T-helper 2 cell treated with Interferon-gamma antibody and Interleukin-4, amounts not matched to agents 5 μg/mL and 100 μg/mL, for 36 hours (primary cell): ENCODE measurements at regions not wholly inside any gene's neighbourhood (a gene's known extent, or its start where the extent isn't known, plus 50 kb on each side); places are given as distances from the start of the nearest gene placed in this dataset.

ENCODE experiments used
- DNase-seq: peaks from one replicate; pipeline ENCODE4 v3.0.0; 2021; ENCODE audit warnings: low spot score
- H3K27ac Mint-ChIP-seq: one replicate; pipeline ENCODE4 v1.8.0; 2021; ENCODE audit warnings: mild to moderate bottlenecking, mixed read lengths
- H3K27me3 Mint-ChIP-seq: one replicate; pipeline ENCODE4 v1.8.0; 2021; ENCODE audit warnings: low read depth, mixed read lengths
- H3K36me3 Mint-ChIP-seq: one replicate; pipeline ENCODE4 v1.8.0; 2021; ENCODE audit warnings: low read depth, mixed read lengths
- H3K4me1 Mint-ChIP-seq: one replicate; pipeline ENCODE4 v1.8.0; 2021; ENCODE audit warnings: low read depth, mixed read lengths
- H3K4me3 Mint-ChIP-seq: one replicate; pipeline ENCODE4 v1.8.0; 2022; ENCODE audit warnings: mild to moderate bottlenecking, moderate library complexity, mixed read lengths
- H3K9me3 Mint-ChIP-seq: one replicate; pipeline ENCODE4 v1.8.0; 2021; ENCODE audit warnings: mixed read lengths

DNA sequence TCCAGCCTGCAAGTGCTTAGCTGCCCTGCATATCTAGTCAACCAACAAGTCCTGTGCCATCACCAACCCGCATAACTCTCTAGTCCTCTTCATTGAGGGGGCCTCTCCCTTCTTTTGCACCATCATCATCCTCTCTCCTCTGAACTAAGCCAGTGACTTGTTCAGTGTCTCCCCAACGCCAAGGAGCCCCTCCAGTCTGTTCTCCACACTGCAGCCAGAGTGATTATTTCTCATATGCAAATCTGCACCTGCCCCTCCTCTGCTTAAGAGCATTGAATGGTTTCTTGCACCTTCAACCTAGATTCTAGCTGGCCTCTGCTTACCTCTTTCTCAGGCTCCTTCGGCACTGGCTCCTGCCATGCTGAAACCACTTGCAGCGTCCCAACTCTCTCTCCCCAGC lies 141.8 kb downstream of the FAM161A start:
- no peaks in the 10 kb centered on the region for H3K27me3 Mint-ChIP-seq
- H3K36me3 Mint-ChIP-seq: no peaks in the 10 kb centered on the region
- no peaks in the 10 kb centered on the region for H3K9me3 Mint-ChIP-seq
- peaks cover 5% of the 10 kb centered on the region for H3K4me1 Mint-ChIP-seq
- no peak for DNase-seq
- H3K4me3 Mint-ChIP-seq: no peak overlapping the region
- H3K27ac Mint-ChIP-seq: no peak overlapping the region

DNA sequence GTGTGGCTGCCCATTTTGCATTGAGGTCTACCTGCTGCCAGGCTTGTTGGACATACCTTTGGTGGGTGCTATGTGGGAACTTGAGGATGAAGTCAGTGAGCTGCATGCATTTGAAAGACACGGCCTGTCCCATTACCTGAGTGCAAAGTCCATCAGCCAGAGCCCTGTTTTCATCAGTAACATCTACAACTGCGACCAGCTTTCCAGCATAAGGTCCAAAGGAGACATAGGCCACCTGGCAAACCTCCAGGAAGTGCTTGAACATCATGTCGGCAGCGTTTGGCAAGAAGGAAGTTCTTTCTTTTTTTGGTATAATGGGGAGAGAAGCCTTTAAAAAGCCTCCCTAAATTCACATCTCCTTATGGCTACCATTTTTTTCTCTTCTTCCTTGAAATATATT lies 143.1 kb downstream of the FAM161A start:
- H3K4me3 Mint-ChIP-seq: no peak overlapping the region
- H3K9me3 Mint-ChIP-seq: no peaks in the 10 kb centered on the region
- no peak for DNase-seq
- no peak overlapping the region for H3K27ac Mint-ChIP-seq
- no peaks in the 10 kb centered on the region for H3K27me3 Mint-ChIP-seq
- H3K36me3 Mint-ChIP-seq: no peaks in the 10 kb centered on the region
- peaks cover 5% of the 10 kb centered on the region for H3K4me1 Mint-ChIP-seq

DNA sequence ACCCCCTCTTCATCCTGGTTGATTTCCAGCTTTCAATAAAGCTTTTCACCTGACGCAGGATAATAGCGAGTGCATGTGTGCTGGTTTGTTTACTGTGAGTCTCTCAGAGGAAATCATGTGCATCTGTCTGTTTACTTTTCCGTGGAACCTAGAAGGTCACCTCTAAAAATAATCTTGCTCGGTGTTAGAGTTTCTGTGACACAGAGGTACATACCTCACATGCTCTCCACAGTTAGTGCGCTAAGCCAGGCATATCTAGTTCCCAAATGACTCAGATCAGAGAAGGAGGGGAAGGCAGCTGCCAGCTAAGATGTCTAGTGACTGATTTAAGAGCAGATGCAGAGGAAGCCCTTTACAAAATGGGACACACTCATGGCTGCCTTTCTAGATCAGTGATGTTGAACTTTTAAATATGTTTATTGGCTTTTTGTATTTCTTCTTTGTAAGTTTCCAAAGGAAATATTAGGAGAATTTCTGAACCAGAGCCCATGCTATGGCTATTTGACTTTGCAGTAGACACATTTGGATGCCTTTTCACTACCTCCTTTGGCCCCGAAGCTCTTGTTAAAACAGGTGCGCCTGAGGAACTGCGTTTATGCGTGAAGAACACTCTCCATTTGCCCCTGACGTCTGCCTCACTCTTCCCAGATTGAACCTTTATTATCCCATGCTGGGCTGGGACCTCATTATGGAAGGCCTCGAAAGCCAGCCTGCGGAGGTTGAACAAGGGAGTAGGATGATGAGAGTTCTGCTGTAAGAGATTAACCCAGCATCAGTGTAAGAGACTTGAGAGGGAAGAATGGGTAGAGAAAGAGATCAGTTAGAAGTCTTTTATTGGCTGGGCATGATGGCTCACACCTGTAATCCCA lies 145.6 kb downstream of the FAM161A start:
- H3K36me3 Mint-ChIP-seq: no peaks in the 10 kb centered on the region
- no peak overlapping the region for H3K4me3 Mint-ChIP-seq
- peak overlapping the region; percentile 13 for H3K27ac Mint-ChIP-seq
- H3K4me1 Mint-ChIP-seq: peaks cover 6% of the 10 kb centered on the region
- no peaks in the 10 kb centered on the region for H3K27me3 Mint-ChIP-seq
- peak; percentile 47 for DNase-seq
- H3K9me3 Mint-ChIP-seq: no peaks in the 10 kb centered on the region

DNA sequence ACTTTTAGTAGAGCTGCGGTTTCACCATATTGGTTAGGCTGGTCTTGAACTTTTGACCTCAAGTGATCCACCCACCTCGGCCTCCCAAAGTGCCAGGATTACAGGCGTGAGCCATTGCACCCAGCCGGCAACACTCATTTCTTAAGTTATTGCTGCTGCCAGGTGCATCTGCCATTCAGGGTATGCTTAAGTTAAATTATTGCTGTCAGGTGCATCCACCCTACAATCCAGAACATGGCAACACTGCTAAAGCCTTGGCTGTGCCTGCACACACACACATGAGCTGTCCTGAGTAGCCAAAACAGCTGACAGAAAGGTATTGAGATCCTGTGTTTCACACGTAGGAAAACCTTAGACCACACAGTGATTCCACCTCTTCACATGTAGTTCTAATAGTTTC lies 148.2 kb downstream of the FAM161A start:
- Mint-ChIP-seq H3K36me3 (no peaks in the 10 kb centered on the region), H3K4me1 (peaks cover 6% of the 10 kb centered on the region), H3K9me3 (no peaks in the 10 kb centered on the region), H3K27me3 (no peaks in the 10 kb centered on the region), H3K4me3 (no peak overlapping the region), H3K27ac (no peak overlapping the region)
- no peak for DNase-seq

DNA sequence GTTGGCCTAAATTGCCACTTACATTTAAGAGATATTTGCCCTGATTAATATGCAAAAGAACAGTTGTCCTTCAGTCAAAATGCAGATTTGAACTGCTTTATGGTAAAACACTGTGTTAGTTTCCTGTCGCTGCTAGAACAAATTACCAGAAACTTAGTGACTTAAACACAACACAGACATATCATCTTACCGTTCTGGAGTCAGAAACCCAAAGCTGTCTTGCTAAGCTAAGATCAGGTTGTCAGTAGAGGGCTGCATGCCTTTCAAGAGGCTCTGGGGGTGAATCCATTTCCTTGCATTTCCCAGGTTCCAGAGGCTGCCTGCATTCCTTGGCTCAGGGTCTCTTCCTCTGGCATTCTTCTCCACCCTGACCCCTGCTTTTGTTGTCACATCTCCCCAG lies 149.5 kb downstream of the FAM161A start:
- H3K4me3 Mint-ChIP-seq: no peak overlapping the region
- peaks cover 6% of the 10 kb centered on the region for H3K4me1 Mint-ChIP-seq
- no peaks in the 10 kb centered on the region for H3K27me3 Mint-ChIP-seq
- DNase-seq: no peak
- no peaks in the 10 kb centered on the region for H3K9me3 Mint-ChIP-seq
- H3K36me3 Mint-ChIP-seq: no peaks in the 10 kb centered on the region
- no peak overlapping the region for H3K27ac Mint-ChIP-seq

DNA sequence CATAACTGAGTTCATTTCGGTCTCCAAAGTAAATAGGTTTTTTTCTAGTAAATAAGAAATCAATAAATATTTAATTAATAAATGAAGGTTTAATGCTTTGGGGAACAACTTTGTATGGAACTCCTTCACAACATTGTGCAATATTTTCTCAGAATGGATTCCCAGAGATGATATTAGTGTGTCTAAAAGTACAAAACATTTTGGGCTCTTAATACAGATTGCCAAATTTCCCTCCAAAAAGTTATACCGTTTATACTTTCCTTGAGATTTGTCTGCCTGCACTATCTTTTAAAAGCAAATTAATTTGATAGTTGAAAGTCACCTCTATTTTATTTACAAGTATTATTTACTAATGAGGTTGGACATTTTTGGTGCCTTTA lies 151.8 kb downstream of the FAM161A start:
- H3K27ac Mint-ChIP-seq: no peak overlapping the region
- H3K4me1 Mint-ChIP-seq: peaks cover 2% of the 10 kb centered on the region
- peaks cover 2% of the 10 kb centered on the region for H3K27me3 Mint-ChIP-seq
- H3K36me3 Mint-ChIP-seq: no peaks in the 10 kb centered on the region
- DNase-seq: no peak
- H3K4me3 Mint-ChIP-seq: no peak overlapping the region
- H3K9me3 Mint-ChIP-seq: no peaks in the 10 kb centered on the region

DNA sequence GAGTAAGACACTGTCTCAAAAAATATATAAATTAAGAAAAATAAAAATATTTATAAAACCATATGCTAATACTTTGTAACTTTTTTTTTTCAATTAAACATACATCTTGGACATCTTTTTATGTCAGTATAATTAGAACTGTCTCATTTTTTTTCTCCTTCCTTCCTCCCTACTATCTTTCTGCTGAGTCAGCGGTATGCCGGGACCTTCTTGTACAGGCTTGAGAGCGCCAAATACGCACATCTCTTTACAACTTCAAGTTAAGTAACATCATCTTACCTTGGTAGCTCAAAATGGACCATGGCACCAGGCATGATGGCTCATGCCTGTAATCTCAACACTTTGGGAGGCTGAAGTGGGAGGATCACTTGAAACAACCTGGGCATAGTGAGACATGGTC lies 153.4 kb downstream of the FAM161A start:
- DNase-seq: no peak
- Mint-ChIP-seq H3K4me3 (no peak overlapping the region), H3K9me3 (no peaks in the 10 kb centered on the region), H3K36me3 (no peaks in the 10 kb centered on the region), H3K4me1 (peaks cover 3% of the 10 kb centered on the region), H3K27me3 (peaks cover 2% of the 10 kb centered on the region), H3K27ac (no peak overlapping the region)

DNA sequence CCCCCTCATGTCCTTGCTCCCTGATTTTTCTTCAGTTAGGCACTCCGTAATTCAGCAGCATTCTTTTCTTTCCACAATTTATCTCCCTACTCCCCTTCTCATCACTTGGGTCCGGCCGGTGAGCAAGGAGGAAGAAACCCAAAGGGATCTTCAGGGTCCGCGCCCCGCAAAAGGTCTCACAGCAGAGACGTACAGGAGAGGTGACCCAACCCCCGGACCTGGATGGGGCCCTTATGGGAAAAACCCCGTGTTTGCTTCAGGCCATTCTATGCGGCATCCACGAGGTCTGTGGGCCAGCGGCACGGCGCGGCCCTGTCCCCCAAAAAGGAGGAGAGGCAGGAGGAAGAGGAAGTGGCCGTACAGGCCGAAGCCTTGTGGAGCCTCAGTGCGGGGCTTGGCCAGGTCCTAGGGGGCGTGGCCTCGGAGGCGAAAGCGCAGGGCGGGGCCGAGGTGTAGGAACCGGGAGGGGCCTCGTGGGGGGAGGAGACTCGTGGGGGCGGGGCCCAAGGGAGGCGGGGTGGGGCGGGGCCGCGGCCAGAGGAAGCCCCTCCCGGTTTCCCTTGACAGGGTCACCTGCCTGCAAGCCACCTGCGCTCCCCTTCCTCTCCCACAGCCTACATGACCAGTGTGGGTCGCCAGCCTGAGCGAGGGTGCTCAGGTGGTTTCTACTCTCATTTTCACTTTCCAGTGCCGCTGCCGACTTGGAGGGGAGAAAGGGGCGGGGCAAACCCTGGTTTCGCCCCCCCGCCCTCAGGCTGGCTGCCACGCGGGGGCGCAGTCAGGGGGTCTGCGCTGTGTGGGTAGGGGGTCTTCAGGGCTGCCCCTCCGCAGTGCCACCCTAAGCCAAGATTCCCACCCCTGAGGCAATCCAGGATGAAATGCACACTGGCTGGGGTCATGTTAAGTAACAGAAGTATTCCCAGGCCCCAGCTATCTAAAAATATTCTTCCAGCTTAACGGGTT lies 156.4 kb upstream of the XPO1 start:
- H3K9me3 Mint-ChIP-seq: no peaks in the 10 kb centered on the region

DNA sequence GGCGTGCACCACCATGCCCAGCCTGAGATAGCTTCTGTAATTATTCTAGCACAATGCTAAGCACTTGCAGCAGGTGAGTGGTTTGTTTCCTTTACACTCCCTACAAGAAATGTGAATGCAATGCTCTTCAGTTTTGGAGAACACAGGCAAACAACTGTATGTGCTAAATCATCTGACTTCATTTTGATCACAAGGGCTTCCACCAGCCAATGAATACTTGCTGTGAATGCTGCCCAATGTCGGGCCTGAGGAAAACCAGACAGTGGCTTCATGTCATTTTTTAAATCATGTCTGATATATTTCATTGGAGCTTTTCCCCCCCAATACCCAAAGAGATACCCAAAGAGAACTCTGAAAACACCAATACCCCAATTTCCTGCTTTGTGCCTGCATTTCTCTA lies 155.6 kb upstream of the XPO1 start:
- no peak for DNase-seq
- Mint-ChIP-seq H3K4me1 (peaks cover 16% of the 10 kb centered on the region), H3K9me3 (no peaks in the 10 kb centered on the region), H3K27ac (no peak overlapping the region), H3K36me3 (no peaks in the 10 kb centered on the region), H3K27me3 (peaks cover 2% of the 10 kb centered on the region), H3K4me3 (peak overlapping the region; percentile 85)

More for the DNA sequence above, 156.4 kb upstream of the XPO1 start:
- H3K27ac Mint-ChIP-seq: peak overlapping the region; percentile 86
- H3K36me3 Mint-ChIP-seq: no peaks in the 10 kb centered on the region
- H3K4me3 Mint-ChIP-seq: peak overlapping the region; percentile 85
- DNase-seq: peak; percentile 81
- peaks cover 14% of the 10 kb centered on the region for H3K4me1 Mint-ChIP-seq
- peaks cover 2% of the 10 kb centered on the region for H3K27me3 Mint-ChIP-seq

DNA sequence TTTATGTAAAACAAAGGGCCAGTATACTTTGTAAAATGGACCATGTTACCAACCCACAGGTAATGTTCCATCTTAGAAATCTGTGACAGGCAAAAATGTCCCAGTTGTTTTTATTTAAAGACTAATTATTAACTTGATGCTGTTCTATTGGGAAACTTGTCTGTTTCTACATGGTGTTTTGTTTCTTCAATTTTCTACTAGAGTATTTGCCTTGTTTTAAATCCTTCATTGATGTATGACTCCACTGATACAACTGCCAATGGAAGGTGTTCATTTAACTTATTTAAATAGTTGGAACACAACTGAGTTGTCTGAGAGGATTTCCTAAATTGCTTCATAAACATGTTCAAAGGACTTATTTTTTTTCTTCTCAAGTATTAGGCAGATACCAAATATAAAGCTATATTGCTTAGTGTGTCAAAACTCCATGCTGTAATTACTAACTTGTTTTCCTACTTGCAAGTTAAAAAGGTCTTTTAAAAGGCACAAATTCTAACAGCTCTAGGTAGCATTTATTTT lies 152.0 kb upstream of the XPO1 start:
- H3K9me3 Mint-ChIP-seq: no peaks in the 10 kb centered on the region
- no peaks in the 10 kb centered on the region for H3K36me3 Mint-ChIP-seq
- peaks cover 14% of the 10 kb centered on the region for H3K4me1 Mint-ChIP-seq
- no peak overlapping the region for H3K27ac Mint-ChIP-seq
- no peaks in the 10 kb centered on the region for H3K27me3 Mint-ChIP-seq
- H3K4me3 Mint-ChIP-seq: no peak overlapping the region
- no peak for DNase-seq

DNA sequence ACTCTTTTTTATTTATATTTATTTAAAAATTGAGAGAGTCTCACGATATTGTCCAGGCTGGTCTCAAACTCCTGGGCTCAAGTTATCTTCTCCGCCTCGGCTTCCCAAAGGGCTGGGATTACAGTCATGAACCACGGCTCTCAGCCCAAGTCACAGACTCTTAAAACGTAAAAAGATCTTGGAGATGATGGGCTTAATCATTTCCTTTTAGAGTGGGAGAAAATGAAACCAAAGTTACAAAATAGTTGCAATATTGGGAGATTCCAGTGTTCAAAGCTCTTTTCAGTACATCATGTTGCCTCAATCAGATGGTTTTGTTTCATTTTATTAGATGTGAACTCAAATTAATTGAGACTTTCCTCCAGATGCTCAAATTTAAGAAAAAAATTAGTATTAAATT lies 151.4 kb upstream of the XPO1 start:
- DNase-seq: no peak
- Mint-ChIP-seq H3K27ac (no peak overlapping the region), H3K9me3 (no peaks in the 10 kb centered on the region), H3K36me3 (no peaks in the 10 kb centered on the region), H3K4me3 (no peak overlapping the region), H3K4me1 (peaks cover 14% of the 10 kb centered on the region), H3K27me3 (no peaks in the 10 kb centered on the region)

DNA sequence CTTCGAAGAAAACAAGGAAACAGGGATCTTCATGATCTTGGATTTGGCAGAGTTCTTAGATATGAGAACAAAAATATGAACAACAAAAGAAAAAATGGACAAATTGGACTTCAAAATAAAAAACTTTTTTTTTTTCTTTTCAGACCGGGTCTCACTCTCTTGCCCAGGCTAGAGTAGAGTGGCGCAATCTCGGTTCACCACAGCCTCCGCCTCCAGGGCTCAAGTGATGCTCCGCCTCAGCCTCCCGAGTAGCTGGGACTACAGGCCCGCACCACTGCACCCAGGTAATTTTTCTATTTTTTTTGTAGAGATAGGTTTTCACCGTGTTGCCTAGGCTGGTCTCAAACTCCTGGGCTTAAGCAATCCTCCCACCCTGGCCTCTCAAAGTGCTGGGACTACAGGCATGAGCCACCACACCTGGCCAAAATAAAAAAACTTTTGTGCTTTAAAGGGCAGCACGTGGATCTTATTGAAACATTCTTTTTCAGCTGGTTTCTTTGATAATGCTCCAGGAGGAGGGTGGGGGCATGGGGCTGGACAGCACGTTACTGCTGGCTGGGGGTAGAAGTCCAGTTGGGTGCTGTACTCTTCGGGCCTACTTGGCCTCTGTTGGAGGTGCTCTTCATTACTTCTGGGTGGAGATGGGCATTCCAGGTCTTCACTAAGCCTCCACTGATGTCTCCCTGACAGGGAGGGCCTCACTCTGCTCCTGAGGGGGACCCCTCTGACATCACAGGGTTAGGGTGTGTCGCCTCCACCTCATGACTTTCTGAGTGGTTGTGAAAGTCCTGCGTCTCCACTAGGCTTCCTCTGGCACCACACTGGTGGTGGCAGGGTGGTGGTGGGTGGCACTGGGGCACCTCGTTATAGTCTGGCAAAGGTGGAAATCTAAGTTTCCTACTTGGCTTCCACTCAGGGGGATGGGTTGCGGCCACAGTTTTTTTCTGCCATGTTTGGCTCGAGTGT lies 150.5 kb upstream of the XPO1 start:
- Mint-ChIP-seq H3K4me1 (peaks cover 6% of the 10 kb centered on the region), H3K27me3 (no peaks in the 10 kb centered on the region), H3K4me3 (no peak overlapping the region), H3K9me3 (no peaks in the 10 kb centered on the region), H3K36me3 (no peaks in the 10 kb centered on the region), H3K27ac (no peak overlapping the region)
- DNase-seq: no peak

DNA sequence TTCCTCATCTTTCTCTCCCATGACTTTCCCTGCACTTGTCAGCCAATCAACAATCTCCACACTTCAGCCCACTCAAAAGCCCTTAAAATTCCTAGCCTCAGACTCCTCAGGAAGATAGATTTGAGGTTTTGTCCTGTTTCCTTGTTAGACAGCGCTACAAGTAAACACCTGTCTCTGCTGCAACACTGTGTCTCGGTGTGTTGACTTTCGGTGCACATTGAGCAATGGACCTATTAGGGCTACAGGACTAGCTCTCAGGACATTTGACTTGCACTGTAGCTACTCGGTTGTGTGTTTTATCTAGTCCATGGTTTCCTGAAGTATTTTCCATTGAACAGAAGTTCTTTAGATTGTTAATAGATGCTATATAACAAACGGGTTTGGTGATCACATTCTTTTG lies 140.9 kb upstream of the XPO1 start:
- Mint-ChIP-seq H3K4me1 (no peaks in the 10 kb centered on the region), H3K27ac (no peak overlapping the region), H3K4me3 (no peak overlapping the region), H3K27me3 (peaks cover 6% of the 10 kb centered on the region), H3K9me3 (peaks cover 24% of the 10 kb centered on the region), H3K36me3 (peaks cover 7% of the 10 kb centered on the region)
- no peak for DNase-seq
